ENCODE measurements at regions not wholly inside any gene's neighbourhood (a gene's known extent, or its start where the extent isn't known, plus 50 kb on each side); places are given as distances from the start of the nearest gene placed in this dataset.
"Not testable (repeated sequence)": the region's sequence is repeated elsewhere in the genome, so short reads cannot be mapped to it uniquely, and the experiment has no call there.

GRCh38 chr20:50451792-50452425 lies 58.3 kb upstream of the PTPN1 start:
- not testable (repeated sequence) for TF ChIP-seq CTCF, POLR2AphosphoS5 (IDR thresholded peaks at IDR 0.05)

Measured in esophagus muscularis mucosa (tissue), 3 donors.